ENCODE measurements at regions not wholly inside any gene's neighbourhood (a gene's known extent, or its start where the extent isn't known, plus 50 kb on each side); places are given as distances from the start of the nearest gene placed in this dataset.

- TF ChIP-seq POLR2A (IDR thresholded peaks at IDR 0.05) (no peak), CTCF (IDR thresholded peaks at IDR 0.05) (no peak)
Measured at GRCh38 chr16:16782153-16782552, 403.2 kb downstream of the NPIPA7 start.

Measured in prostate gland (tissue), 2 donors.